HG03066 (cell line): ENCODE measurements at regions not wholly inside any gene's neighbourhood (a gene's known extent, or its start where the extent isn't known, plus 50 kb on each side); places are given as distances from the start of the nearest gene placed in this dataset.

Source experiments
- ATAC-seq: cut with Tn5 transposase; IDR thresholded peaks from one replicate; pipeline ENCODE4 v1.9.1; 2021; ENCODE audit warnings: low read depth; ENCODE audit not compliant: unreplicated experiment

GRCh38 chr2:7887441-7887840 lies 794.4 kb upstream of the ID2 start:
- ATAC-seq: no peak

GRCh38 chr2:7888876-7889275 lies 793.0 kb upstream of the ID2 start:
- no peak for ATAC-seq

GRCh38 chr2:7891312-7891711 lies 790.5 kb upstream of the ID2 start:
- ATAC-seq: no peak

GRCh38 chr2:7895289-7895688 lies 786.6 kb upstream of the ID2 start:
- ATAC-seq: no peak

- ATAC-seq: no peak
These were observed 784.8 kb upstream of the ID2 start for GRCh38 chr2:7896940-7897487.

- no peak for ATAC-seq
These were observed 782.6 kb upstream of the ID2 start for GRCh38 chr2:7899241-7899640.

- ATAC-seq: no peak
These were observed 781.9 kb upstream of the ID2 start for GRCh38 chr2:7899923-7900322.

- ATAC-seq: no peak
These were observed 781.3 kb upstream of the ID2 start for GRCh38 chr2:7900593-7900992.

- ATAC-seq: no peak
These were observed 779.5 kb upstream of the ID2 start for GRCh38 chr2:7902251-7902765.

GRCh38 chr2:7904319-7904718 lies 777.5 kb upstream of the ID2 start:
- no peak for ATAC-seq

- ATAC-seq: no peak
These were observed 776.1 kb upstream of the ID2 start for GRCh38 chr2:7905756-7906155.

- no peak for ATAC-seq
These were observed 775.4 kb upstream of the ID2 start for GRCh38 chr2:7906431-7906830.

- ATAC-seq: no peak
These were observed 774.8 kb upstream of the ID2 start for GRCh38 chr2:7907041-7907440.

- ATAC-seq: no peak
These were observed 771.1 kb upstream of the ID2 start for GRCh38 chr2:7910752-7911151.

- no peak for ATAC-seq
These were observed 770.7 kb upstream of the ID2 start for GRCh38 chr2:7911196-7911595.

- no peak for ATAC-seq
These were observed 767.9 kb upstream of the ID2 start for GRCh38 chr2:7913974-7914373.

GRCh38 chr2:7915302-7916091 lies 766.4 kb upstream of the ID2 start:
- ATAC-seq: no peak

- no peak for ATAC-seq
These were observed 765.2 kb upstream of the ID2 start for GRCh38 chr2:7916670-7917069.

GRCh38 chr2:7919510-7919909 lies 762.3 kb upstream of the ID2 start:
- ATAC-seq: no peak

- no peak for ATAC-seq
These were observed 757.7 kb upstream of the ID2 start for GRCh38 chr2:7924023-7924762.

- no peak for ATAC-seq
These were observed 756.4 kb upstream of the ID2 start for GRCh38 chr2:7925506-7925905.

- no peak for ATAC-seq
These were observed 754.2 kb upstream of the ID2 start for GRCh38 chr2:7927691-7928090.
